RWPE1 (cell line): ENCODE measurements at regions not wholly inside any gene's neighbourhood (a gene's known extent, or its start where the extent isn't known, plus 50 kb on each side); places are given as distances from the start of the nearest gene placed in this dataset.
A peak's percentile ranks its signal among the peaks of the same experiment; 100 is the strongest.
"Not testable (repeated sequence)": the region's sequence is repeated elsewhere in the genome, so short reads cannot be mapped to it uniquely, and the experiment has no call there.

Experiments used
- CTCF ChIA-PET: fragments of 350-600 bp; sonication (Branson Sonifier 250); formaldehyde crosslinking; extraction: SDS; loops from one replicate; lab custom pipeline; 2021; lab: Yijun Ruan, JAX
- POLR2A ChIA-PET: fragments of 400-600 bp; formaldehyde crosslinking; extraction: SDS; loops from one replicate; lab custom pipeline; 2020; ENCODE audit warnings: antibody characterized with exemption; ENCODE audit not compliant: low non-redundant PET; lab: Yijun Ruan, JAX
- DNase-seq: peaks from one replicate; pipeline ENCODE4 v3.0.0; 2012; ENCODE audit warnings: low spot score
- H3K27ac ChIP-seq: fragments of 450-650 bp; 2 replicates; pipeline ENCODE4 v1.5.1; 2017
- TF ChIP-seq, protein P1 (sequence below): fragments of 450-650 bp; conservative IDR thresholded peaks from 2 replicates; pipeline ENCODE4 v1.5.1; 2017; ENCODE audit warnings: low read depth, mild to moderate bottlenecking

DNA sequence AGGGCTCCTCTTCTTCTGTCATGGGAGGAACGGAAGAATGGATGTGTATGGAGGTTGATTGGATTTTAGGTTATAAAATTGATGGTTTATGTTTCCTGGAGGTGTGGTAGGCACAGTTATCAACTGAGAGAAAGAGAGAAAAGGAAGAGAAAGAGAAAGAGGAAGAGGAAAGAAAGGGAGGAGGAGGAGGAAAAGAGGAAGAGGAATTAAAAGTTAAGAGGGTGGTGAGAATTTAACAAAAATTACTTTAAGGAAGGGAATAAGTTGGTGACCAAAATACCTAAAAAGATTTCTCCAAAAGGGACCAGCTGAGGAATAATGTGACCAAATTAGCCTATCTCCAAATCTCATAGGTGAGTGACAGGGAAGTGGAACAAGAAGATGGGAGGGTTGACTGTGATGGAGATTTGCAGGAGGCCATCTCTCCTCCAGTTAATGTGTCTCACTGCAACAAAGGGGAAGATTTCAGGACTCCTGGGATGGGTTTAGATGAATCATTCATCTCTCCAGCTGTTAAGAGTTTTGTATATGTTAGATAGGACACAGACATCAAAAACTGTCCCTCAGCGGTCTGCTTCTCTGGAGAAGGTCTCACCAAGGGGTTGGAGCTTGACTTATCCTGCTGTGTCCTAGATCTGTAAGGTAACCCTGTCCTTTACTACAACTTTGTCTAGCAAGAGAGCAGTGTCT, 76.0 kb upstream of the TMC1 start:
- DNase-seq, result no peak
- CTCF ChIA-PET, result interaction anchor here (0.6 kb wide), 1 partner anchor 214 kb away, joined by 3 read pairs; no protein-coding TSS in a partner anchor
- POLR2A ChIA-PET, result no interaction called here
- TF ChIP-seq, protein P1, sequence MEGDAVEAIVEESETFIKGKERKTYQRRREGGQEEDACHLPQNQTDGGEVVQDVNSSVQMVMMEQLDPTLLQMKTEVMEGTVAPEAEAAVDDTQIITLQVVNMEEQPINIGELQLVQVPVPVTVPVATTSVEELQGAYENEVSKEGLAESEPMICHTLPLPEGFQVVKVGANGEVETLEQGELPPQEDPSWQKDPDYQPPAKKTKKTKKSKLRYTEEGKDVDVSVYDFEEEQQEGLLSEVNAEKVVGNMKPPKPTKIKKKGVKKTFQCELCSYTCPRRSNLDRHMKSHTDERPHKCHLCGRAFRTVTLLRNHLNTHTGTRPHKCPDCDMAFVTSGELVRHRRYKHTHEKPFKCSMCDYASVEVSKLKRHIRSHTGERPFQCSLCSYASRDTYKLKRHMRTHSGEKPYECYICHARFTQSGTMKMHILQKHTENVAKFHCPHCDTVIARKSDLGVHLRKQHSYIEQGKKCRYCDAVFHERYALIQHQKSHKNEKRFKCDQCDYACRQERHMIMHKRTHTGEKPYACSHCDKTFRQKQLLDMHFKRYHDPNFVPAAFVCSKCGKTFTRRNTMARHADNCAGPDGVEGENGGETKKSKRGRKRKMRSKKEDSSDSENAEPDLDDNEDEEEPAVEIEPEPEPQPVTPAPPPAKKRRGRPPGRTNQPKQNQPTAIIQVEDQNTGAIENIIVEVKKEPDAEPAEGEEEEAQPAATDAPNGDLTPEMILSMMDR, result no peak
- no peak overlapping the region for H3K27ac ChIP-seq

DNA sequence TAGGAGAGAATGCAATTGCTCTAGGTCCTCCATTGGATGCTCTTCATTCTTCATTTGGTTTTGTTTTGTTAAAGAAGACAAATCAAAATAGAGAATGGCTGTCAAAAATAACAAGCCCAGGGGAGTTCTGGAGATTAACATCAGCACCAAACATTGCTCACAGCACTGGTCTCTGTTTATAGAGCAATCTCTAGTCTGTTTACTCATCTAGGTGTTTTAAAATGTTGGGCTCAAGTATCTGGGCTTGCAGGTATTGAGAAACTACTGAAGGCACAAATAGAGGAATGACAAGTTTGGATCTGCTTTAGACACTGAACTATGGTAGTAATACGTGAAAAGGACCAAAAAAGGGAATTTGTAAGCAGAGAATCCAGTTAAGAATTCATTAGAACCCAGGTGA, 77.0 kb upstream of the TMC1 start:
- no peak overlapping the region for H3K27ac ChIP-seq
- no peak for DNase-seq
- POLR2A ChIA-PET, result no interaction called here
- TF ChIP-seq, protein P1, result no peak
- CTCF ChIA-PET, result interaction anchor here (0.7 kb wide), 1 partner anchor 143 kb away, joined by 3 read pairs; no protein-coding TSS in a partner anchor

DNA sequence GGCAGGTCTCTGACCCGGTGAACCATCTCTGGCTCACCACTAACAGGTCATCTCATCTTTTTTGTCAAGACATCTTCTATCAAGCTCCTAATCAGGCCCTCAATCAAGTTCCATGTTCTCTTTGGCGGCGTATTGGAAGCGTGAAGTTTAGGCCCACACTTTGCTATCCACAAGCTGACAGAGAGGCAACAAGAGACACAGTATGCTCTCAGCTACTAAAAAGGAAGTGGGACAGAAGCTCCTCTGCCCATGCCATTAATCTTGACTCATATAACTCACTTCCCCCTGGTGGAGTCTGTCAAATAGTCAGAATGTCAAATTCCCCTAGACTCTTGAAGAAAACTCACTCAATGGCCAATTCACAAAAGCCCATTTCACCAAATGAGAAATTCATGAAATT, 77.6 kb upstream of the TMC1 start:
- CTCF ChIA-PET, result interaction anchor here (0.7 kb wide), 1 partner anchor 142 kb away, joined by 3 read pairs; no protein-coding TSS in a partner anchor
- no peak overlapping the region for H3K27ac ChIP-seq
- TF ChIP-seq, protein P1, result no peak
- POLR2A ChIA-PET, result no interaction called here
- DNase-seq, result no peak

DNA sequence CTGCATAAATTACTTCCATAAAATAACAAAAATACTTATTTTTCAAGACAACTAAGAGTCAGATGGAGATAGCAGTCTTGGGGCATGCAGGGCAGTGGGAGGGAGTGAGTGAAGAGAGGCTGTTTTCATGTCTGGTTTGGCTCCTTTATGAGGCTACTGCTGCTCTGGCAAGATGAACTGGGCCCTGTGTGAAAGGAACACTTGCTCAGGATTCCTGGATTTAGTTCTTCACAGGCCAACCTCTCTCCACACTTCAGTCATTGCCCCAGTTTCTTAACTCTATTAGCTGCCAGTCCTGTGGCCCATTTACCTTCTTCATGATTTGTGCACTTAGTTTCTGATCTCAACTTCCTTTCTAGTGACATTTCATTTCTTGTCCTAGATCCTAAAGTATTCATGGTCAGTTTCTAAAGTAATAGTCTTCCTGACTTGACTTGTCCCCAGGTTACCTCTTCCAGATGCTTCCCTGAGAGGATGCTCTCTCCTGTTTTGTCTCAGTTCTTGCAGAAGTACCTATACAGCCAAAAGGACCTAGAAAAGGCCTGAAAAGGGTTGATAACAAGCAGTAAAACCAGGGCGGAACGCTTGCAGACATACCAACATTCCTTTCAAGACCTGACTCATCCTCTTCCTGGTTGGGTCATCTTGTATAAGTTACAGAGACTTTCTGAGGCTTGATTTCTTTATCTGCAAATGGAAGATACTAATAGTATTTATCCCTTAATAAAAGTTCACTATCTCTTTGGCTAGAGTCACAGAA, 77.0 kb upstream of the ZFAND5 start:
- peak; percentile 89 for DNase-seq
- TF ChIP-seq, protein P1, result no peak
- ChIA-PET POLR2A (interaction anchor here (0.6 kb wide), 1 partner anchor 15 kb away, joined by 4 read pairs; no protein-coding TSS in a partner anchor), CTCF (no interaction called here)
- peak overlapping the region; percentile 88 for H3K27ac ChIP-seq

DNA sequence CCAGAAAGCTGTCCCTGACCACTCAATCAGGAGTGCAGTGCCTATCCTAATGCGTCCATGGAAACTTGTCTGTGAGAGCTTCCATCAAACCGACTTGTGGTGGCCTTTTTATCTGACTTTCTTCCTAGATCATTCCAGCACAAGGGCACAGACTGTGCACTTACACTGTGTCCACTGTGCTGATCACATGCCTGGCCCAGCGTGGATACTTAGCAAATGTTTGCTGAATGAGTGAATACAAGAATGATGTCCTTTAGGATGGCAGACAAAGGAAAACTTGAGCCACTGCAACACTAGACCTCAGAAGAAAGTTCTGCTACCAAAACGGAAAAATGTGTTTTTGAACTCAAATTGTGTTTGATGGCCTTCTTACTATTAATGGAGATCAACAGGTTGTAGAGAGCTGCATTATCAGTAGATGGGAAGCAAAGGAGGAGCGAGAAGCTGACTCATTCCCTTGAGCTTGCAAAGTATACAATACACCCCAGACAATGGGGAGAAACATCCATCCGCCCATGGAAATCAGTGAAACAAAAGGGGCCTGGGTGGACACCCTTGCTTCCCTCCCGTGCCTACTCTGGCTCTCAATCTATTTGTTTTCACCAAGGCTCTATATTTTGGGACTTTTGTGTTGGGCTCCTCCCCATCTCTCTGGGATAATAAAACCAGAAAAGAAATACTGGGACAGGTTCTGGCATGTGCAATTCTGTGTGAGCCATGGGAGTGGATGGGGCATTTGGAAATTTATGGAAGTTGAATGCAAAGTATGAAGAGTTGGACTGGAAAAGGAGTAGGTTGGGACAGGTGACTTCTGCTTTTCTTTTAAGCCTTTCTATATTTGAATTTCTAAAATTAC, 76.2 kb upstream of the ZFAND5 start:
- peak overlapping the region; percentile 88 for H3K27ac ChIP-seq
- peak; percentile 74 for DNase-seq
- TF ChIP-seq, protein P1, result no peak
- POLR2A ChIA-PET, result no interaction called here
- CTCF ChIA-PET, result no interaction called here

DNA sequence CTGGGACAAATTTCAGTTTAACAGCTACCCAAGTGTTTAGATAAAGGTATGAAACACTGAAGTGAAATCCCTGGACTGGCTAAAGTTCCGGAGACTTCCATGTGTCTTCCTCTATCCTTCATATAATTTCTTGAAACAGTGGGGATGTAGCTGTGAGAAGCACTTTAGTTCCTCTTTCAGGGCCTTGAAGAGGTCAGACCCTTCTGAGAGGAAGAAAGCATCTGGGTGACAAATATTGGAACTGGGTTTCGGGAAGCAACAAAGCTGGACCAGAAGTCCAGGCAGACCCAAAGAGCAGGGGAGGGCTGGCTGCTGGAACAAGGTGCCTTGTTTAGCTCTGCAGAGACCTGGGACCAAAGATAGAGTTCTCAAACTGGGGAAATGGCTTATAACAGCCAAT, 75.4 kb upstream of the ZFAND5 start:
- POLR2A ChIA-PET, result no interaction called here
- CTCF ChIA-PET, result no interaction called here
- no peak for DNase-seq
- TF ChIP-seq, protein P1, result no peak
- H3K27ac ChIP-seq, result peak overlapping the region; percentile 88

DNA sequence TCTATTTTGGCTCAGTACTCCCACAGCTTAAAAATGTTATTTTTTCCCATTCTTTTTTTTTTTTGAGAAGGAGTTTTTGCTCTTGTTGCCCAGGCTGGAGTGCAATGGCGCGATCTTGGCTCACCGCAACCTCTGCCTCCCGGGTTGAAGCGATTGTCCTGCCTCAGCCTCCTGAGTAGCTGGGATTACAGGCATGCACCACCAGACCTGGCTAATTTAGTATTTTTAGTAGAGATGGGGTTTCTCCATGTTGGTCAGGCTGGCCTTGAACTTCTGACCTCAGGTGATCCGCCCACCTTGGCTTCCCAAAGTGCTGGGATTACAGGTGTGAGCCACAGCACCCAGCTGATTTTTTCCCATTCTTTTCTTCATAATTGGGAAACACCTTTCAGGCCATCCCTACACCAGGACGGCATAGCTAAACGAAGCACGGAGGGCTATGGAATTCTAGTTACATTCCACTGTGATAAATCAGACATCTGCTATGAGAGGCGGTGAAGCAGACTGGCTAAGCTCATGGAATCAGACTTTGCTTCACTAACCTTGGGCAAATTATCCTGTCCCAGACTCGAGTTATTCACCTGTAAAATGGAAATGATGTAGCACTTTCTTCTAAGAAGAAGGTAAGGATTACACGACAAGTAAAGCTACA, 68.7 kb upstream of the ZFAND5 start:
- peak; percentile 90 for DNase-seq
- peak overlapping the region; percentile 56 for H3K27ac ChIP-seq
- POLR2A ChIA-PET, result not testable (repeated sequence)
- CTCF ChIA-PET, result interaction anchor here (0.6 kb wide), 3 partner anchors 14 to 122 kb away, joined by 3 read pairs; no protein-coding TSS in a partner anchor
